Mesendoderm (in vitro differentiated cells): ENCODE measurements at regions not wholly inside any gene's neighbourhood (a gene's known extent, or its start where the extent isn't known, plus 50 kb on each side); places are given as distances from the start of the nearest gene placed in this dataset.

Experiments
- DNase-seq: peaks from one replicate; pipeline ENCODE4 v3.0.0; 2013
- H2AK5ac ChIP-seq: 2 replicates; pipeline ENCODE4 v1.6.1; 2013; ENCODE audit warnings: low read length, inconsistent platforms
- H2BK120ac ChIP-seq: 2 replicates; pipeline ENCODE4 v1.6.1; 2013; ENCODE audit warnings: low read depth, mild to moderate bottlenecking, low read length, moderate library complexity, mixed read lengths
- H2BK15ac ChIP-seq: replicated peaks from 2 replicates; pipeline ENCODE4 v1.6.1; 2013; ENCODE audit warnings: low read depth, mild to moderate bottlenecking, moderate library complexity
- H2BK5ac ChIP-seq: 2 replicates; pipeline ENCODE4 v1.6.1; 2013; ENCODE audit warnings: low read length, inconsistent platforms
- H3K18ac ChIP-seq: 2 replicates; pipeline ENCODE4 v1.6.1; 2013; ENCODE audit warnings: mild to moderate bottlenecking, low read length, mixed read lengths
- H3K23ac ChIP-seq: one replicate; pipeline ENCODE4 v1.6.1; 2013; ENCODE audit warnings: low read length
- H3K27ac ChIP-seq: 2 replicates; pipeline ENCODE4 v1.5.1; 2013; ENCODE audit warnings: low read depth, mild to moderate bottlenecking, inconsistent platforms, low read length, moderate library complexity
- H3K27me3 ChIP-seq: 2 replicates; pipeline ENCODE4 v1.6.1; 2013; ENCODE audit warnings: low read length, control low read depth, mild to moderate bottlenecking, inconsistent platforms; ENCODE audit not compliant: insufficient read depth, poor library complexity
- H3K36me3 ChIP-seq: 2 replicates; pipeline ENCODE4 v1.6.1; 2013; ENCODE audit warnings: low read length, inconsistent platforms; ENCODE audit not compliant: control insufficient read depth, insufficient read depth
- H3K4ac ChIP-seq: one replicate; pipeline ENCODE4 v1.6.1; 2013; ENCODE audit warnings: low read depth, mild to moderate bottlenecking, low read length, moderate library complexity
- H3K4me1 ChIP-seq: 2 replicates; pipeline ENCODE4 v1.6.1; 2013; ENCODE audit warnings: low read depth, low read length, inconsistent platforms; ENCODE audit not compliant: control insufficient read depth
- H3K4me2 ChIP-seq: 2 replicates; pipeline ENCODE4 v1.6.1; 2013; ENCODE audit warnings: low read length
- H3K4me3 ChIP-seq: 2 replicates; pipeline ENCODE4 v1.5.1; 2013; ENCODE audit warnings: mild to moderate bottlenecking, low read length
- H3K56ac ChIP-seq: one replicate; pipeline ENCODE4 v1.6.1; 2013; ENCODE audit warnings: low read length
- H3K79me1 ChIP-seq: 2 replicates; pipeline ENCODE4 v1.6.1; 2013; ENCODE audit warnings: low read length, inconsistent platforms
- H3K79me2 ChIP-seq: 2 replicates; pipeline ENCODE4 v1.6.1; 2013; ENCODE audit warnings: mild to moderate bottlenecking, low read length; ENCODE audit not compliant: control insufficient read depth, insufficient read depth
- H3K9ac ChIP-seq: 2 replicates; pipeline ENCODE4 v1.6.1; 2013; ENCODE audit warnings: low read length, inconsistent platforms
- H4K5ac ChIP-seq: one replicate; pipeline ENCODE4 v1.6.1; 2013; ENCODE audit warnings: low read length
- H4K8ac ChIP-seq: one replicate; pipeline ENCODE4 v1.6.1; 2013; ENCODE audit warnings: low read depth, mild to moderate bottlenecking, control low read depth, low read length, moderate library complexity
- WGBS: extraction: QIAGEN DNeasy Blood & Tissue Kit; methylation state at CpG from one replicate; pipeline ENCODE4 v1.1.7; 2013; ENCODE audit warnings: low lambda C conversion rate, missing lambda C conversion rate; ENCODE audit not compliant: insufficient coverage; ENCODE audit errors: extremely low coverage; 5-methylcytosine and 5-hydroxymethylcytosine counted together

GRCh38 chr17:72372185-72372584, 251.4 kb downstream of the SOX9 start:
- no peaks in the 10 kb centered on the region for H3K79me1 ChIP-seq
- H3K4me1 ChIP-seq = no peaks in the 10 kb centered on the region
- H2AK5ac ChIP-seq = no peak overlapping the region
- WGBS = no CpG with 5 or more reads among the region's 10 CpGs
- no peak overlapping the region for H3K4me2 ChIP-seq
- DNase-seq = no peak
- no peak overlapping the region for H3K27ac ChIP-seq
- H3K4ac ChIP-seq = no peak overlapping the region
- H3K27me3 ChIP-seq = no peaks in the 10 kb centered on the region
- no peak overlapping the region for H3K56ac ChIP-seq
- H3K9ac ChIP-seq = no peak overlapping the region
- no peaks in the 10 kb centered on the region for H3K36me3 ChIP-seq
- no peak overlapping the region for H3K4me3 ChIP-seq
- H3K23ac ChIP-seq = no peak overlapping the region
- H3K18ac ChIP-seq = no peak overlapping the region
- no peak overlapping the region for H4K8ac ChIP-seq
- no peaks in the 10 kb centered on the region for H3K79me2 ChIP-seq
- no peak overlapping the region for H4K5ac ChIP-seq
- no peak overlapping the region for H2BK5ac ChIP-seq
- H2BK15ac ChIP-seq = no peak overlapping the region
- no peak overlapping the region for H2BK120ac ChIP-seq

- Histone ChIP-seq H3K79me2 (no peaks in the 10 kb centered on the region), H3K9ac (no peak overlapping the region), H2AK5ac (no peak overlapping the region), H3K4me3 (no peak overlapping the region), H4K5ac (no peak overlapping the region), H3K56ac (no peak overlapping the region), H4K8ac (no peak overlapping the region), H3K36me3 (no peaks in the 10 kb centered on the region), H3K4me2 (no peak overlapping the region), H3K27ac (no peak overlapping the region), H3K18ac (no peak overlapping the region), H2BK15ac (no peak overlapping the region), H3K4me1 (no peaks in the 10 kb centered on the region), H2BK5ac (no peak overlapping the region), H3K23ac (no peak overlapping the region), H3K27me3 (no peaks in the 10 kb centered on the region), H3K79me1 (no peaks in the 10 kb centered on the region), H3K4ac (no peak overlapping the region), H2BK120ac (no peak overlapping the region)
- DNase-seq = no peak
- no CpG with 5 or more reads among the region's 13 CpGs for WGBS
Observed at GRCh38 chr17:72373910-72374741, 253.3 kb downstream of the SOX9 start.

- H3K79me1 ChIP-seq = no peaks in the 10 kb centered on the region
- H3K23ac ChIP-seq = no peak overlapping the region
- no peak overlapping the region for H2BK120ac ChIP-seq
- no peak overlapping the region for H2AK5ac ChIP-seq
- H3K4me3 ChIP-seq = no peak overlapping the region
- H3K36me3 ChIP-seq = no peaks in the 10 kb centered on the region
- no peak overlapping the region for H2BK15ac ChIP-seq
- H2BK5ac ChIP-seq = no peak overlapping the region
- H3K4me1 ChIP-seq = peaks cover 1% of the 10 kb centered on the region
- no peak overlapping the region for H3K56ac ChIP-seq
- H3K9ac ChIP-seq = no peak overlapping the region
- H4K8ac ChIP-seq = no peak overlapping the region
- no peaks in the 10 kb centered on the region for H3K79me2 ChIP-seq
- no peak overlapping the region for H3K27ac ChIP-seq
- no peaks in the 10 kb centered on the region for H3K27me3 ChIP-seq
- no peak overlapping the region for H4K5ac ChIP-seq
- no peak overlapping the region for H3K4ac ChIP-seq
- 100% methylated on average over 4 of the region's 16 CpGs for WGBS
- H3K4me2 ChIP-seq = no peak overlapping the region
- DNase-seq = no peak
- H3K18ac ChIP-seq = no peak overlapping the region
Observed at GRCh38 chr17:72376526-72377345, 255.9 kb downstream of the SOX9 start.

- DNase-seq = no peak
- H3K4me2 ChIP-seq = no peak overlapping the region
- no peaks in the 10 kb centered on the region for H3K36me3 ChIP-seq
- H3K4me3 ChIP-seq = no peak overlapping the region
- H2BK5ac ChIP-seq = no peak overlapping the region
- H3K4ac ChIP-seq = no peak overlapping the region
- no peaks in the 10 kb centered on the region for H3K79me2 ChIP-seq
- H3K27me3 ChIP-seq = no peaks in the 10 kb centered on the region
- H3K4me1 ChIP-seq = peaks cover 8% of the 10 kb centered on the region
- H2BK15ac ChIP-seq = no peak overlapping the region
- no CpG with 5 or more reads among the region's 23 CpGs for WGBS
- H2BK120ac ChIP-seq = no peak overlapping the region
- H2AK5ac ChIP-seq = no peak overlapping the region
- no peak overlapping the region for H3K56ac ChIP-seq
- H3K79me1 ChIP-seq = no peaks in the 10 kb centered on the region
- H3K27ac ChIP-seq = no peak overlapping the region
- no peak overlapping the region for H3K18ac ChIP-seq
- H3K23ac ChIP-seq = no peak overlapping the region
- H4K8ac ChIP-seq = no peak overlapping the region
- H3K9ac ChIP-seq = no peak overlapping the region
- no peak overlapping the region for H4K5ac ChIP-seq
Observed at GRCh38 chr17:72378414-72379390, 257.9 kb downstream of the SOX9 start.

- H3K27me3 ChIP-seq = no peaks in the 10 kb centered on the region
- no peak overlapping the region for H4K5ac ChIP-seq
- no peaks in the 10 kb centered on the region for H3K79me1 ChIP-seq
- H3K23ac ChIP-seq = no peak overlapping the region
- no peak overlapping the region for H2AK5ac ChIP-seq
- H3K4me2 ChIP-seq = no peak overlapping the region
- no CpG with 5 or more reads among the region's 11 CpGs for WGBS
- no peak overlapping the region for H2BK15ac ChIP-seq
- H3K9ac ChIP-seq = no peak overlapping the region
- H2BK5ac ChIP-seq = no peak overlapping the region
- no peaks in the 10 kb centered on the region for H3K36me3 ChIP-seq
- DNase-seq = no peak
- no peak overlapping the region for H3K27ac ChIP-seq
- no peaks in the 10 kb centered on the region for H3K79me2 ChIP-seq
- no peak overlapping the region for H3K56ac ChIP-seq
- no peak overlapping the region for H3K18ac ChIP-seq
- no peak overlapping the region for H2BK120ac ChIP-seq
- H4K8ac ChIP-seq = no peak overlapping the region
- H3K4me3 ChIP-seq = no peak overlapping the region
- H3K4me1 ChIP-seq = peaks cover 8% of the 10 kb centered on the region
- no peak overlapping the region for H3K4ac ChIP-seq
Observed at GRCh38 chr17:72379516-72379915, 258.7 kb downstream of the SOX9 start.
